ENCODE measurements at regions not wholly inside any gene's neighbourhood (a gene's known extent, or its start where the extent isn't known, plus 50 kb on each side); places are given as distances from the start of the nearest gene placed in this dataset.

DNA sequence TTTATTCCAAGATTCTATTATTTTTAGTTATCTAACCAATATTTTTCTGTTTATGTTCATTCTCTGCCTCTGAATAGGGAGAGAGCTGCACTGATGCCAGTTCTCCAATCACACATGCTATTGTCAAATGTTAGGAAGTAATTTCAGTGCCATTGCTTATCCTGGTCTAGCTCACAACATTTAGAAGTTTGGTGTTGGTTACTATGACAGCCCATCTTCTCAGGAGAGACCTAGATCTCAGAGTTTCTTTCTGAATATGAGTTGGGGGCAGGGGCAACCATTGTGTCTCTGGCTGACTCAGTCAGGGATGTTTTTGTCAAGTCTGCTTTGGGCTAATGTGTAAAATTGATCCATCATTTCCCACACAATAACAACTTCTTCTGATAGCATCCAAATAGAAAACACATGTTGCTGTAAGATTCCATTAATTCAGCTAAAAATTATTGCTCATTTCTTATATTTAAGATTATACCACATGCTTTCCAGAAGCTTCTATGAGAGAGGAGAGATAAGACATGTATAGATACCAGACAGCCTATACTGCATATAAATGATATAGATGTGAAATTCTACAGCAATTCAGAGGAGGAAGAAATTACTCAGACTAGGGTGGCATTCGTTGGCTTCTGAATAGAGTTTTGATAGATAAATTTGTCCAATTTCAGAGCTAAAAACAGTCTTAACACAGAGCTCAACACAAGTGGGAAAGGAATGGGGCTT is 64.8 kb downstream of the DACT1 start (continued):
- TF ChIP-seq, protein P1, sequence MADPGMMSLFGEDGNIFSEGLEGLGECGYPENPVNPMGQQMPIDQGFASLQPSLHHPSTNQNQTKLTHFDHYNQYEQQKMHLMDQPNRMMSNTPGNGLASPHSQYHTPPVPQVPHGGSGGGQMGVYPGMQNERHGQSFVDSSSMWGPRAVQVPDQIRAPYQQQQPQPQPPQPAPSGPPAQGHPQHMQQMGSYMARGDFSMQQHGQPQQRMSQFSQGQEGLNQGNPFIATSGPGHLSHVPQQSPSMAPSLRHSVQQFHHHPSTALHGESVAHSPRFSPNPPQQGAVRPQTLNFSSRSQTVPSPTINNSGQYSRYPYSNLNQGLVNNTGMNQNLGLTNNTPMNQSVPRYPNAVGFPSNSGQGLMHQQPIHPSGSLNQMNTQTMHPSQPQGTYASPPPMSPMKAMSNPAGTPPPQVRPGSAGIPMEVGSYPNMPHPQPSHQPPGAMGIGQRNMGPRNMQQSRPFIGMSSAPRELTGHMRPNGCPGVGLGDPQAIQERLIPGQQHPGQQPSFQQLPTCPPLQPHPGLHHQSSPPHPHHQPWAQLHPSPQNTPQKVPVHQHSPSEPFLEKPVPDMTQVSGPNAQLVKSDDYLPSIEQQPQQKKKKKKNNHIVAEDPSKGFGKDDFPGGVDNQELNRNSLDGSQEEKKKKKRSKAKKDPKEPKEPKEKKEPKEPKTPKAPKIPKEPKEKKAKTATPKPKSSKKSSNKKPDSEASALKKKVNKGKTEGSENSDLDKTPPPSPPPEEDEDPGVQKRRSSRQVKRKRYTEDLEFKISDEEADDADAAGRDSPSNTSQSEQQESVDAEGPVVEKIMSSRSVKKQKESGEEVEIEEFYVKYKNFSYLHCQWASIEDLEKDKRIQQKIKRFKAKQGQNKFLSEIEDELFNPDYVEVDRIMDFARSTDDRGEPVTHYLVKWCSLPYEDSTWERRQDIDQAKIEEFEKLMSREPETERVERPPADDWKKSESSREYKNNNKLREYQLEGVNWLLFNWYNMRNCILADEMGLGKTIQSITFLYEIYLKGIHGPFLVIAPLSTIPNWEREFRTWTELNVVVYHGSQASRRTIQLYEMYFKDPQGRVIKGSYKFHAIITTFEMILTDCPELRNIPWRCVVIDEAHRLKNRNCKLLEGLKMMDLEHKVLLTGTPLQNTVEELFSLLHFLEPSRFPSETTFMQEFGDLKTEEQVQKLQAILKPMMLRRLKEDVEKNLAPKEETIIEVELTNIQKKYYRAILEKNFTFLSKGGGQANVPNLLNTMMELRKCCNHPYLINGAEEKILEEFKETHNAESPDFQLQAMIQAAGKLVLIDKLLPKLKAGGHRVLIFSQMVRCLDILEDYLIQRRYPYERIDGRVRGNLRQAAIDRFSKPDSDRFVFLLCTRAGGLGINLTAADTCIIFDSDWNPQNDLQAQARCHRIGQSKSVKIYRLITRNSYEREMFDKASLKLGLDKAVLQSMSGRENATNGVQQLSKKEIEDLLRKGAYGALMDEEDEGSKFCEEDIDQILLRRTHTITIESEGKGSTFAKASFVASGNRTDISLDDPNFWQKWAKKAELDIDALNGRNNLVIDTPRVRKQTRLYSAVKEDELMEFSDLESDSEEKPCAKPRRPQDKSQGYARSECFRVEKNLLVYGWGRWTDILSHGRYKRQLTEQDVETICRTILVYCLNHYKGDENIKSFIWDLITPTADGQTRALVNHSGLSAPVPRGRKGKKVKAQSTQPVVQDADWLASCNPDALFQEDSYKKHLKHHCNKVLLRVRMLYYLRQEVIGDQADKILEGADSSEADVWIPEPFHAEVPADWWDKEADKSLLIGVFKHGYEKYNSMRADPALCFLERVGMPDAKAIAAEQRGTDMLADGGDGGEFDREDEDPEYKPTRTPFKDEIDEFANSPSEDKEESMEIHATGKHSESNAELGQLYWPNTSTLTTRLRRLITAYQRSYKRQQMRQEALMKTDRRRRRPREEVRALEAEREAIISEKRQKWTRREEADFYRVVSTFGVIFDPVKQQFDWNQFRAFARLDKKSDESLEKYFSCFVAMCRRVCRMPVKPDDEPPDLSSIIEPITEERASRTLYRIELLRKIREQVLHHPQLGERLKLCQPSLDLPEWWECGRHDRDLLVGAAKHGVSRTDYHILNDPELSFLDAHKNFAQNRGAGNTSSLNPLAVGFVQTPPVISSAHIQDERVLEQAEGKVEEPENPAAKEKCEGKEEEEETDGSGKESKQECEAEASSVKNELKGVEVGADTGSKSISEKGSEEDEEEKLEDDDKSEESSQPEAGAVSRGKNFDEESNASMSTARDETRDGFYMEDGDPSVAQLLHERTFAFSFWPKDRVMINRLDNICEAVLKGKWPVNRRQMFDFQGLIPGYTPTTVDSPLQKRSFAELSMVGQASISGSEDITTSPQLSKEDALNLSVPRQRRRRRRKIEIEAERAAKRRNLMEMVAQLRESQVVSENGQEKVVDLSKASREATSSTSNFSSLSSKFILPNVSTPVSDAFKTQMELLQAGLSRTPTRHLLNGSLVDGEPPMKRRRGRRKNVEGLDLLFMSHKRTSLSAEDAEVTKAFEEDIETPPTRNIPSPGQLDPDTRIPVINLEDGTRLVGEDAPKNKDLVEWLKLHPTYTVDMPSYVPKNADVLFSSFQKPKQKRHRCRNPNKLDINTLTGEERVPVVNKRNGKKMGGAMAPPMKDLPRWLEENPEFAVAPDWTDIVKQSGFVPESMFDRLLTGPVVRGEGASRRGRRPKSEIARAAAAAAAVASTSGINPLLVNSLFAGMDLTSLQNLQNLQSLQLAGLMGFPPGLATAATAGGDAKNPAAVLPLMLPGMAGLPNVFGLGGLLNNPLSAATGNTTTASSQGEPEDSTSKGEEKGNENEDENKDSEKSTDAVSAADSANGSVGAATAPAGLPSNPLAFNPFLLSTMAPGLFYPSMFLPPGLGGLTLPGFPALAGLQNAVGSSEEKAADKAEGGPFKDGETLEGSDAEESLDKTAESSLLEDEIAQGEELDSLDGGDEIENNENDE (IDR thresholded peaks at IDR 0.05; ENCODE audit: insufficient replicate concordance, low read length): no peak
- TF ChIP-seq, protein P2, sequence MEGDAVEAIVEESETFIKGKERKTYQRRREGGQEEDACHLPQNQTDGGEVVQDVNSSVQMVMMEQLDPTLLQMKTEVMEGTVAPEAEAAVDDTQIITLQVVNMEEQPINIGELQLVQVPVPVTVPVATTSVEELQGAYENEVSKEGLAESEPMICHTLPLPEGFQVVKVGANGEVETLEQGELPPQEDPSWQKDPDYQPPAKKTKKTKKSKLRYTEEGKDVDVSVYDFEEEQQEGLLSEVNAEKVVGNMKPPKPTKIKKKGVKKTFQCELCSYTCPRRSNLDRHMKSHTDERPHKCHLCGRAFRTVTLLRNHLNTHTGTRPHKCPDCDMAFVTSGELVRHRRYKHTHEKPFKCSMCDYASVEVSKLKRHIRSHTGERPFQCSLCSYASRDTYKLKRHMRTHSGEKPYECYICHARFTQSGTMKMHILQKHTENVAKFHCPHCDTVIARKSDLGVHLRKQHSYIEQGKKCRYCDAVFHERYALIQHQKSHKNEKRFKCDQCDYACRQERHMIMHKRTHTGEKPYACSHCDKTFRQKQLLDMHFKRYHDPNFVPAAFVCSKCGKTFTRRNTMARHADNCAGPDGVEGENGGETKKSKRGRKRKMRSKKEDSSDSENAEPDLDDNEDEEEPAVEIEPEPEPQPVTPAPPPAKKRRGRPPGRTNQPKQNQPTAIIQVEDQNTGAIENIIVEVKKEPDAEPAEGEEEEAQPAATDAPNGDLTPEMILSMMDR (IDR thresholded peaks at IDR 0.05; ENCODE audit: control extremely low read depth in 1 of 3, insufficient read depth in 1 of 3, low read depth in 1 of 3, low read length in 3 of 3): no peak
- no peak for TF ChIP-seq TEAD4 (IDR thresholded peaks at IDR 0.05; ENCODE audit: low read depth, low read length)
- TF ChIP-seq GABPA (IDR thresholded peaks at IDR 0.05; ENCODE audit: borderline replicate concordance, insufficient read depth, low read length): no peak
- TF ChIP-seq NRF1 (IDR thresholded peaks at IDR 0.05; ENCODE audit: low read depth, low read length): no peak
- no peak for TF ChIP-seq CEBPB (IDR thresholded peaks at IDR 0.05; ENCODE audit: low read depth, low read length)
- TF ChIP-seq, protein P3, sequence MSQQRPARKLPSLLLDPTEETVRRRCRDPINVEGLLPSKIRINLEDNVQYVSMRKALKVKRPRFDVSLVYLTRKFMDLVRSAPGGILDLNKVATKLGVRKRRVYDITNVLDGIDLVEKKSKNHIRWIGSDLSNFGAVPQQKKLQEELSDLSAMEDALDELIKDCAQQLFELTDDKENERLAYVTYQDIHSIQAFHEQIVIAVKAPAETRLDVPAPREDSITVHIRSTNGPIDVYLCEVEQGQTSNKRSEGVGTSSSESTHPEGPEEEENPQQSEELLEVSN (IDR thresholded peaks at IDR 0.05): no peak
- TF ChIP-seq JUND (IDR thresholded peaks at IDR 0.05; ENCODE audit: low read length): no peak
